ENCODE measurements at regions not wholly inside any gene's neighbourhood (a gene's known extent, or its start where the extent isn't known, plus 50 kb on each side); places are given as distances from the start of the nearest gene placed in this dataset.

DNA sequence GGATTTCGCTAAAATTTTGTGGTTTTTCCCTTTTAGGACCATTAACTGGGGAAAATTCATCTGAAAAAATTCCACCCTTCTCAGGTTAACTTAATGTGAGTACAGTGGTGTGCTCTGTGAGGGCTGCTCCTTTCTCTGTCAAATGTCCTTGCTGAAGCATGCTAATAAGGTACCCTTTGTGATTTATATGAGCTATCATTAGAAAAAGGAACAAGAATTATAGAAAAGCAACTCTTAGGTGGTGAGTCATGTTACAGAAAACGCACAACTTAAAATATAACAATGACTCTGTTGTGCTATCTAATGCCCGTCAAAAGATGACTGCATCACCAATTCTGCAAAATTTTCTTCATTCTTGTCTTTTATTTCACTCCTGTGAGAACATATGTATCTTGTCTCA lies 162.0 kb upstream of the MAGI2 start:
- no peak for DNase-seq (ENCODE audit: low read depth)
- TF ChIP-seq, protein P1, sequence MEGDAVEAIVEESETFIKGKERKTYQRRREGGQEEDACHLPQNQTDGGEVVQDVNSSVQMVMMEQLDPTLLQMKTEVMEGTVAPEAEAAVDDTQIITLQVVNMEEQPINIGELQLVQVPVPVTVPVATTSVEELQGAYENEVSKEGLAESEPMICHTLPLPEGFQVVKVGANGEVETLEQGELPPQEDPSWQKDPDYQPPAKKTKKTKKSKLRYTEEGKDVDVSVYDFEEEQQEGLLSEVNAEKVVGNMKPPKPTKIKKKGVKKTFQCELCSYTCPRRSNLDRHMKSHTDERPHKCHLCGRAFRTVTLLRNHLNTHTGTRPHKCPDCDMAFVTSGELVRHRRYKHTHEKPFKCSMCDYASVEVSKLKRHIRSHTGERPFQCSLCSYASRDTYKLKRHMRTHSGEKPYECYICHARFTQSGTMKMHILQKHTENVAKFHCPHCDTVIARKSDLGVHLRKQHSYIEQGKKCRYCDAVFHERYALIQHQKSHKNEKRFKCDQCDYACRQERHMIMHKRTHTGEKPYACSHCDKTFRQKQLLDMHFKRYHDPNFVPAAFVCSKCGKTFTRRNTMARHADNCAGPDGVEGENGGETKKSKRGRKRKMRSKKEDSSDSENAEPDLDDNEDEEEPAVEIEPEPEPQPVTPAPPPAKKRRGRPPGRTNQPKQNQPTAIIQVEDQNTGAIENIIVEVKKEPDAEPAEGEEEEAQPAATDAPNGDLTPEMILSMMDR (conservative IDR thresholded peaks at IDR 0.05; ENCODE audit: low read length), result no peak
- H3K4me3 ChIP-seq (ENCODE audit: low read length), result no peak overlapping the region

DNA sequence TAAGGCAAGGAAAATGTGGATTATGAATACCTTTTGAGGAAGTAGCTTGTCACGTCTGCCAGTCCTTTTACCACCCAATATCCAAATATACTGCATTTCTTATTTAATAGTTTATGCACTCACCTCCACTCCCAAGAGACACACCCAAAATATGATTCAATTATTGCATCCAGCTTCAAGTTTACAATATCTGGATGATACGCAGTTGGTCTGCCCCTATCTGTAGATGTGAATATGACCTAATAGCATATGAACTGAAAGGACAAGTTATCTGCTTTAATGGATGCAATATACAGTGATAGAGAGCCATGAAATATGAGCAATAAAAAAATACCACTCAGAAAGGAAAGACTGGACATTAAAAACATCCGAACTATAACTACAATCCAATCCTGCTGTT lies 159.4 kb upstream of the MAGI2 start:
- TF ChIP-seq, protein P1 (conservative IDR thresholded peaks at IDR 0.05; ENCODE audit: low read length), result no peak
- no peak overlapping the region for H3K4me3 ChIP-seq (ENCODE audit: low read length)
- no peak for DNase-seq (ENCODE audit: low read depth)

DNA sequence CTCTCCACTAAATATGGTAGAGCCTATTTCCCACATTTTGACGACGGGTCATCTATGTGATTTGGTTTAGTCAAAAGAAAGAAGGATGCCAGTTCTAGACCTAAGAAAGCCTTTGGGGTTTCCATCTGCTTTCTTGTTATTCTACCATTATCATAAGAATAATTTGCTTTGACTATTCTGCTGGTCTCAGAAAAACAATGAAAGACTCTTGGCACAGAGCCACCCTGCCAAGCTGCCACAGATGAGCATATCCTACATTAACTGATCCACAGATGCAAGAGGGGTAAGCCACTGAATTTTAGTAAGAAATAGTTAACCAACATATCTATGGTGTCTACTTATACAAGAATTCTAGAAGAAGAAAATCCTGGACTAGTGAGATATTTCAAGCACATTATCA lies 158.6 kb upstream of the MAGI2 start:
- no peak for DNase-seq (ENCODE audit: low read depth)
- H3K4me3 ChIP-seq (ENCODE audit: low read length), result no peak overlapping the region
- TF ChIP-seq, protein P1 (conservative IDR thresholded peaks at IDR 0.05; ENCODE audit: low read length), result no peak

DNA sequence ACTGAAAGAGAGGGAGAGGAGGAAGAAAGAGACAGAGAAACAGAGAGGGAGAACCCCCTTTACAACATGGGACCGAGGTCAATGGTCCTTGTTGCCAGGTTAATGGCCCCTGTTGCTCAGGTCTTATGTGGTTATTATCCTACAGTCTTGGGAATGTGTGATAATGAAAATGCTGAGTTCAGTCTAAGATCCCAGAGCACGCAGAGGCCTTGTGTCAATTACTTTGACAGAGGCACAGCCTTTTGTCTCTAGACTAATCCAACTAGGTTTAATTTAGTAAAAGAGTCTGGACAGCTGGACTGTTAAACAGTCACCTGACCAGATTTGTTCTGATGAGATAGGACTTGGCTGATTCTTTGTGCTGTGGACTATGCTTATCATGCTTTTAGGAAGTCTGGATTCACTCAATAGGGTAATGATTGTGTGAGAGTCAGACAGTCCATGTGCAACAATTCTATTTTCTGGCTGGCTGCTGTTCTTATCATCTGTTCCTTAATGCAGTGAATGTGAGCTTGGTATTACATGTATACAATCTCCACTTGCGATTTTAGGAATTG lies 157.4 kb upstream of the MAGI2 start:
- DNase-seq (ENCODE audit: low read depth), result no peak
- TF ChIP-seq, protein P1 (conservative IDR thresholded peaks at IDR 0.05; ENCODE audit: low read length), result no peak
- H3K4me3 ChIP-seq (ENCODE audit: low read length), result no peak overlapping the region

DNA sequence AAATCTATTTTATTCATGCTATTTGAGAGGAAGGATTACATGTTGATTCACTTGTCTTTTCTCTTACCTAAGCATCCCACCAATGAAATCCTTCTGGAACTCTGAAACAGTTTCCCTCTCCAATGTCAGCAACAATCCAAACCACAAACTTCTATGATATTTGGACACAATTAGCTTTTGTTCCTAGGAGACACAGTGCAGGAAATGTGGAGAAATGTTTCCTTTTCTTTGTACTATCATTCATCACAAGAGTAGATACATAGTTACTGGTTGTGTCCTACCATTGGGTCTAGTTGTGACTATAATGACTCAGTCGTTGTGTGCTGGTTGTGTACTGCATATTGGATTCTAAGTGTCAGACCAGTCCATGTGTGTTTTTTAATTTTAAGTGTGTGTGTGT lies 156.8 kb upstream of the MAGI2 start:
- H3K4me3 ChIP-seq (ENCODE audit: low read length), result no peak overlapping the region
- TF ChIP-seq, protein P1 (conservative IDR thresholded peaks at IDR 0.05; ENCODE audit: low read length), result no peak
- DNase-seq (ENCODE audit: low read depth), result peak; percentile 71

DNA sequence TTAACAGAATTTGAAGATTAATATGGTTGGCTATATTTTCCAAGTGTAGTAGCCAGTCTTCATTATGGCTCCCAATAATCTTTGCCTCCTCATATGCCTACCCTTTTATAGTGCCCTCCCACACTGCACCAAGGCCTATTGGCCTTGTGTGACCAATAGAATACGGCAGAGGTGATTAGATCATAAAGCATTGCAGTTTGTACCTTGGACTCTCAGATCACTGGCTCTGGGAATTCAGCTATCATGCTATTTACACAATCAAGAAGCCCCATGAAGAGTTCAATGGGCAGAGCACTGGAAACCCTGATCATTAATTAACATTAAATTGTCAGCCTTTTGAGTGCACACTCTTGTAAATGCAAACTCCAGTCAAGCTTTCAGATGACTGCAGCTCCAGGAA lies 154.5 kb upstream of the MAGI2 start:
- DNase-seq (ENCODE audit: low read depth), result no peak
- H3K4me3 ChIP-seq (ENCODE audit: low read length), result no peak overlapping the region
- TF ChIP-seq, protein P1 (conservative IDR thresholded peaks at IDR 0.05; ENCODE audit: low read length), result no peak

DNA sequence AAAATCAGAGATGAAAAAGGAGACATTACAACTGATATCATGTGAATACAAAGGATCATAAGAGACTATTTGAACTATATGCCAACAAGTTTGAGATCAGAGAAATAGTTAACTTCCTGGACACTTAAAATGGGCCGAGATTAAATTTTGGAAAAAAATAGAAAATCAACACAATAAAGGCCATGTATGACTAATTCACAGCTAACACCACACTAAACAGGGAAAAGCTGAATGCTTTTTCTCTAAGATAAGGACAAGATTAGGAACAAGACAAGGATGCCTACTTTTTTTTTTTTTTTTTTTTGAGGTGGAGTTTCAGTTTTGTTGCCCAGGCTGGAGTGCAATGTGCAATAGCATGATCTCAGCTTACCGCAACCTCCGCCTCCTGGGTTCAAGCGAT lies 151.4 kb upstream of the MAGI2 start:
- no peak overlapping the region for H3K4me3 ChIP-seq (ENCODE audit: low read length)
- no peak for DNase-seq (ENCODE audit: low read depth)
- TF ChIP-seq, protein P1 (conservative IDR thresholded peaks at IDR 0.05; ENCODE audit: low read length), result no peak
